T1000 (cell line): ENCODE measurements at regions not wholly inside any gene's neighbourhood (a gene's known extent, or its start where the extent isn't known, plus 50 kb on each side); places are given as distances from the start of the nearest gene placed in this dataset.
"Not testable (repeated sequence)": the region's sequence is repeated elsewhere in the genome, so short reads cannot be mapped to it uniquely, and the experiment has no call there.

Experiments used
- DNase-seq: peaks from one replicate; lab custom pipeline; 2025; ENCODE audit warnings: mixed read lengths; lab: John Stamatoyannopoulos, UW

DNA sequence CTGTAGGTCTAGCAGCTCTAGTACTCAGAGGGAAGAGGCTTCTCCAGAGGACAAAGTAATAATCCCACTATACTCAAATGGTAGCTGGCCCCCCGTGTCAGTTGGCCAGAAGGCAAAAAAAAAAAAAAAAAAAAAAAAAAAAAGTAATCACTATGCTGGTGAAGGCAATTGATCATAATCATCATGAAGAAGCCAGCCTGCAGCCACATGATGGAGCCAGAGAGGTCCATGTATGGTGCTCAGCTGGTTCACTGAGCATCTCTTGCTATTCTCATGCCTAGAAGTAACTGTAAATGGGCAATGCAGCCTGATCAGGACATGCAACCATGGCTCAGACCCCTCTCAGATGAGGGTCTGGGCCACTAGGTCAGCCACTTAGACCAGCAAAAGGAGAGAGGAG lies 378.8 kb downstream of the MED13L start:
- DNase-seq, result no peak

DNA sequence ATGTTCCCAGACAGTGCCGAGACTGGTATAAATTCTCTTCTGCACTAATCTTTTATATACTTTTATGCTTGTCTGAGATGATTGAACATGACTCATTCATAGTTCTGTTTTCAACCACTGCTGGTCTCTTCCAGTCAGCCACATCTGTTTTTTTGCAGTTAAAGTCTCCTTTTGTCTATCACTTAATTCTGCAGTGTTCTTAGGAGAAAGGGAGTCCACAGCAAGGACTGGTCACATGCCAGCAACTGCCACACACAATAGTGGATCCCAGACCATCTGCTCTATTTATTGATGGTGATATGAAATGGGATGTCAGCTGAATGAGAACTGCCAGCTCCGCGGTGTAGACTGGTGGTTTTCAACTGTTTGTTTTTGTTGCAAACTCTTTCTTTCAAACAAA lies 379.8 kb downstream of the MED13L start:
- DNase-seq, result no peak

DNA sequence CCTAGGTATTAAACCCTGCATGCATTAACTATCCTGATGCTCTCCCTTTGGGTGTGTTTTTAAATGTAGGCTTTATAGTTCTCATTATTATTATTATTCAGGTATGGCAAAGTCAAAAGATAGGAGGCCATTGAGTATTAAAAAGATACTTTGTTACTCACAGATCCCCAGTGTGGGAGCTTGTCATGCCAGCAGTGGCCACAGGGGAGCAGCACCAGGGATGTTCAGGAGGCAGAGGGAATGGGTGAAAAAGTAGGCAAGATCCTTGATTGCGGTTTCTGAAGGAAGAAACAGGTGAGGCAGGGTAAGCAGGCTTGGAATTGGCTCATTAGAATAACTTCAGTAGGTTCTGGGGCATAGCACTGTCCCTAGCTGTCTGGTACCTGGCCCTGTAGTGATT lies 382.2 kb downstream of the MED13L start:
- no peak for DNase-seq

DNA sequence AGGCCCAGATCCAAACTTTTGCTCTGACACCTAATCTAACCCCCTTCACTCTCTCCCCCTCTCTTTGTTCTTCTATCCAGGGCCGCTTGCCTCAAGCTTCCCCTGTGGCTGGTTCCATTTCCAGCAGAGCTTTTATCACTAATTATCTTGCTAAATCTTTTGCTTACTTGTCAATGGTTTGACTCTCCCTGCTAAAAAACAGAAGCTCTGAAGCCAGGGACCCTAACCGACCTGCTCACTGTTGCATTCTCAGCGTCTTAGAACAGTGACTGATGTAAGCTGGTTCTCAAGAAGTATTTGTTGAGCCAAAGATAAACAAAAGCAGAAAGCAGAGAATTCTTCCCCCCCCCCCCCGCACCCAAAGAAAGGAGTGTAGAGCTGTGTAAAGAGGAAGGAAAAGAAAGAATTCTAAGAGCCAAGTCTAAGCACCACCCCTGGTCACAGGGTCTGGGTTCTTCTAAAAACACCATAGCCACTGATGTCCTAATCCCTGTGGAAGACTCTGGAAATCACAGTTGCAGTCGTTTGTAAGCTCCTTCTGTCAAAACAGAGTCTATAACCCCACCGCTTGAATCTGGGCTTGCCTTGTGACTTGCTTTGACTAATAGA lies 385.8 kb downstream of the MED13L start:
- no peak for DNase-seq

DNA sequence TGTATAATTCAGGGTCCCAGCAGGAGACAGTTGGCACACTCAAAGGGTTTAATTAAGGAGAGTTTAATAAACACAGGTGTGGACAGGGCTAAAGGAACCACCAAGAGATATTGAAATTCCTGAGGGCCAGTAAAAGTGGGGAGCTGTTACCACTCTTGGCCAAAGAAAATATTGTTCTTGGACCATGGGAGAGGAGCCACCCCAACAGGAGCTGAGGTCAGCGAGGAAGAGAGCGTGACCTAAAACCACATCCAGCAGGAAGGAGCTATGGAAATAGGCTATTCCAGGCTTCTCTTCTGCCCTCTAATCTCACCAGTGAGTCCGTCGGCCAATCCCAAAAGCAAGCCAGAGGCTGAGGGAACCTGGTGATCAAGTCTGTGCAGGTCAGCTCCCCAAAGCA lies 390.8 kb downstream of the MED13L start:
- DNase-seq, result no peak

- DNase-seq, result no peak
These were observed 392.3 kb downstream of the MED13L start for GRCh38 chr12:115885040-115885690.

DNA sequence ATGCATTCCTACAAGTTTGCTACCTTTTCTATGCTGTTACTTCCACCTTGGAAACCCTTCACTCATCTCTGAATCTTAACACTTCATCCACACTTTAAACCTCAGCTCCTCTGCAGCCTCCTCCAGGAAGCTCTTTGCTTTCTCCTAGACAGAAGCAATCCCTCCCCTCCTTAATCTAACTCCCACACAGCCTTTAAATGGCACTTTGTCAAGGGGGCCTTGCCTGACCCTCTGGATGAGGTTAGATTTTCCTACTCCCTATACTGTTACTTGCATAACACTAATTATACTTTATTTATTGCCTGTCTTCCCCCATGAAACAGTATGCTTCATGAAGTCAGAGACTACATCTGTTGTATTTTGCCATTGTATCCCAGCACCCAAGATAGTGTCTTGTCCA lies 394.6 kb downstream of the MED13L start:
- DNase-seq, result no peak

DNA sequence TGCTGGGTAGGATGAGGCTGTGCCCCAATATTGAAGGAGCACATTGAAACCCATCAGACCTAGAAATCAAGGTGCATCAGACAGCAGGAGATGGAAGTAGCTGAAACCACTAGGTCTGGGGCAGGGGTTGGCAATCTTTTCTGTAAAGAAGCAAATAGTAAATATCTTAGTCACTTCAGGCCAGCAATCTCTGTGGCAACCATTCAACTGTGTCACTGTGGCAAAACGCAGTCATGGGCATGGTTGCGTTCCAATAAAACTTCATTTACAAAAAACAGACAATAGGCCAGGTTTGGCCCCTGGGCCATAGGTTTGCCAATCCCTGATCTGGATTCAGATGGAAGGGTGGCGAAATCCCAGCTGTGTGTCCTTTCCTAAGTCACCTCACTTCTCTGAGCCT lies 397.3 kb downstream of the MED13L start:
- DNase-seq, result no peak

- no peak for DNase-seq
These were observed 398.1 kb downstream of the MED13L start for GRCh38 chr12:115879354-115879753.

- DNase-seq, result no peak
These were observed 403.9 kb downstream of the MED13L start for GRCh38 chr12:115873451-115874082.

DNA sequence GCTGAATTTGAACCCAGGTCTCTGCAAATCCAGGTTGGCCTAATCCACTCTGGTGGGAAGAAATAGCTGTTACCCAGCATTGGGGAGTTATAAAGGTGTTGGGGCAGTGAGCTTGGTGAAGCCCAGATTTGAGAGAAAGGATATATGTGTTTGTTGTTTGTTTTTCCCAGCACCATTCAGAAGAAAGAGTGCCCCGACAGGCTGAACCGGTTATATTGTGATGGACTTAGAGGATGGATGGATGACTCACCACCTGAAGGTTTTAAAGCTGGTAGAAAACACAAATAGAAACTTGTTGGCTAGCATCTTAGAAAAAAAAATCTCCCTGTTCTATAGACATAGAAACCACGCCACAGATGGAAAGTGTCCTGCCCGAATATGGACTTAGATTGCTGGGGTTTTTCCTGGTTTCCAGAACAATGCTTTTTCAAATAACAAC lies 404.6 kb downstream of the MED13L start:
- no peak for DNase-seq

DNA sequence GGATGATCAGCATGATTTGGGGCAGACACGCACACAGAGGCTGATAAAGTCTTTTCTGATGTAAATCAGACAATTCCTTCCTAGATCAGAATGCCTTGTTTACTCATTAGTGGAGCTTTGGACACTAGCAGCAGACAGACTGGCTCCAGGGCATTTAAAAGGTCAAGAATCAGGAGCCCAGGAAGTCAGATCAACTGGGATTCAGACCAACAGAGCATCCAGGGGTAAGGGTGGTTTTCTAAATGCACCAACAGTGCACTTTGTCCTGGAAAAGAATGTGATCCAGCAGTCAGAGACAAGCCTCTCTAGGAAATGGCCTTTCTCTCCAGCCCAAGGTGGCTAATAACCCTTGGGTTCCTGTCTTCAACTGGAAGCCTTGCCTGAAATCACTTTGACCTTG lies 405.3 kb downstream of the MED13L start:
- DNase-seq, result no peak

GRCh38 chr12:115871714-115872113 lies 405.8 kb downstream of the MED13L start:
- no peak for DNase-seq

DNA sequence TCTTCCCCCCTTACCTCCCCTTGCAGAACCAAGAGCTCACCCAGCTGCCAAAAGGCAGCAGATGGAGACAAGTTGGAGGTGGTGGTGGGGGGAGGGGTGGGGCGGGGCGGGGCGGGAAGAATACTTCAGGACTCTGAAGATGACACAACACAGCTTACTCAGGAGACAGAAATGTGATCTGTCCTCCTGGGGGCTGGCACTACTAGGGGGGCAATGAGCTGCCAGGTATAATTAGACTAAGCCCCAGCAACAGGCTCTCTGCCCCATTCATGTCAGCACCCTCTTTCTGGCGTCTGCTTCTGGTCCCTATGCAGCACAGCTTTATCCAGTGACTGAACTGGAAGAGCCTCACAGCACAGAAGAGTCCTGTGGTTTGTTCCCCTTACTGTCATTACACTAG lies 407.0 kb downstream of the MED13L start:
- no peak for DNase-seq

DNA sequence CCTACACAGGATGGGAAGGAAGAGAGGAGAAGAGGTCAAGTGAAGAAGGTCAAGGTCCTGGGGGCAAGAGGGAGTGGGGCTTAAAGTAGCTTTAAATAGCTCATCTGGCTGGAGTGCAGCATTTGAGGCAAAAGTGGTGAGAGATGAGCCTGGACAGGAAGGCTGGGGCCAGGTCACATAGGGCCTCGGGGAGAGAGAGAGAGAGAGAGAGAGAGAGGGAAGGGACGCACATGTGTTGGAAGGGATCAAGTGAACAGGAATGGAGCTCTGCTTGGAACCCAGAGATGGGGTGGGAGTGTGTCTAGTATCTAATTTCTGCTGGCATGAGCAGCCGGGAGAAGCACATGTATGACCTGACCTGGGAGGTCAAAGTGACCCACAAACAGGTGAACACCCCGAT lies 407.5 kb downstream of the MED13L start:
- no peak for DNase-seq

GRCh38 chr12:115869604-115870003 lies 407.9 kb downstream of the MED13L start:
- DNase-seq, result no peak

GRCh38 chr12:115868624-115869023 lies 408.9 kb downstream of the MED13L start:
- DNase-seq, result no peak

DNA sequence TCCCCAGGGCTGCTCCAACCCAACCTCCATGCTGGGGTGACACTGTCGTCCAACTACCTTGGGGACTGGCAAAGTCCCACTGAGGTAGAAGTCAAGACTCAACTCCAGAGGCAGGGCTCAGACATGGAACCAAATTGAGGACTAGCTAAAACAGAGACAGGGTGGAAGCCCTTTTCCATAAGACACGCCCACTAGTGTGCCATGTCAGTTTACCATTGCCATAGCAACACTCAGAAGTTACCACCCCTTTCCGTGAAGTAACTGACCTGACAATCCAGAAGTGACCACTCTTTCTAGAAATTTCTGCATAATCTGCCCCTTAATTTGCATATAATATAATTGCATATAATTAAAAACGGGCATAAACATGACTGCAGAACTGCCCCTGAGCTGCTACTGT lies 409.6 kb downstream of the MED13L start:
- no peak for DNase-seq

GRCh38 chr12:115866909-115867525 lies 410.5 kb downstream of the MED13L start:
- no peak for DNase-seq

DNA sequence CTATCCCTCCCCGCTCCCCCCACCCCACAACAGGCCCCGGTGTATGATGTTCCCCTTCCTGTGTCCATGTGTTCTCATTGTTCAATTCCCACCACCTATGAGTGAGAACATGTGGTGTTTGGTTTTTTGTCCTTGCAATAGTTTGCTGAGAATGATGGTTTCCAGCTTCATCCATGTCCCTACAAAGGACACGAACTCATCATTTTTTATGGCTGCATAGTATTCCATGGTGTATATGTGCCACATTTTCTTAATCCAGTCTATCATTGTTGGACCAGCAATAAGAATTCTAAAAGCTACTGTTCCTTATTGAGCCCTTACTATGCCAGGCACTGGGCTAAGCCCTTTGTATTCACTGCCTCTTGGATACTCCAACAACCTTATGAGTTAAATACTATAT lies 411.2 kb downstream of the MED13L start:
- not testable (repeated sequence) for DNase-seq

- no peak for DNase-seq
These were observed 413.1 kb downstream of the MED13L start for GRCh38 chr12:115864396-115864795.

GRCh38 chr12:115860619-115861018 lies 416.9 kb downstream of the MED13L start:
- no peak for DNase-seq

DNA sequence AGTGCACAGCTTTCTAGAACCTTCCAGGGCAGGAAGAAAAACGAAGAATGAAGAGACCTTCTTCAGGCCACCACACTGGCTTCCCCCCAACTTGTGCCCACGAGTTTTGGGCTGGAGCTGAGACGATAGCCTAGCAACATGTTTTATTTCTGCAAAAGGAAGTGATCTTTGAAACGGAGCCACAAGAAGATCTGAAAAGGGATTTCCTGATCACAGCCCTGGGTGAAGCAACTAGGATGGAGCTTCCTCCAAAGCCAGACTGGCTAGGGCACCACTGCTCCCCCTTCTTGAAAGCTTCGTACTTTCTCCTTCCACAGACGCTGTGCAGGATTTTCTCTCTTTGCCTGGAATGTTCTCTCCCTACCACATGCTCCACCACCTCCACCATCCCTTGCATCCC lies 418.3 kb downstream of the MED13L start:
- no peak for DNase-seq
